ENCODE measurements at regions not wholly inside any gene's neighbourhood (a gene's known extent, or its start where the extent isn't known, plus 50 kb on each side); places are given as distances from the start of the nearest gene placed in this dataset.
"Not testable (repeated sequence)": the region's sequence is repeated elsewhere in the genome, so short reads cannot be mapped to it uniquely, and the experiment has no call there.

DNA sequence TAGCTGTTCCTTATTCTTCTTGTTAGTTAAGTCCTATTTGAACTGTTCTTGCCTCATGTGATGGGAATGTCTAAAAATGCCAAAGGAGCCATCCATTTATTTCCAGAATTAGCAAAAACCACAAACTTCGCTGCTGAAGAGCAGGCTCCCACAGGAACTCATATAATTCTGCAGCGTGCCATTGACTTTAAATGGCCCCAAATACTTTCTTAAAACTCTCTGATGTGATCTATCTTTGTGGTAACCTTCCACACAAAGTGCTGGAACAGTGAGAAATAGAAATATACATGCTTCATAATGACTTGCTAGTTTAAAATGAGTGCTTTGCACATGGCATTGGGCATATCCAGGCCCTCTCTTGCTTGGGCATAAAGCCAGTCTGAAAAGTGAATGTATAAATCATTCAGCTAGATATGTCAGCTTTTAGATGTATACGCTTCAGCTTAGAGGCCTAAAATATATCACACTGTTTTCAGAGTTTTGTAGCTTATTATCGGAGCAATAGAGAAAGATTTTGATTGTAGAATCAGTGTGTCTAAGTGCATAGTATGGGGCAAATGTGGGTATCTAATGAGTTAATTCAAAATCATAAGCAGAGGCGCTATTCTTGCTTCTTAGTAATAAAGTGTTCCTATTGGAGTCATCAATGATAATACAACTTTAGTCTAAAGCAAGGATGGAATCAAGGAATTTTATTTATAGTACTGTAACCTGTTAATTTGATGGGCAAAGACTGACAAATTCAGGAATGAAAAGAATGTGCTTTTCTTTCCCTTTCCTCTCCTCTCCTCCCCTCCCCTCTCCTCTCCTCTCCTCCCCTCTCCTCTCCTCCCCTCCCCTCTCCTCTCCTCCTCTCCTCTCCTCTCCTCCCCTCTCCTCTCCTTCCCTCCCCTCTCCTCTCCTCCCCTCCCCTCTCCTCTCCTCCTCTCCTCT lies 392.2 kb upstream of the ZFP42 start:
- peak; percentile 72 for DNase-seq (ENCODE audit: low read depth)

DNA sequence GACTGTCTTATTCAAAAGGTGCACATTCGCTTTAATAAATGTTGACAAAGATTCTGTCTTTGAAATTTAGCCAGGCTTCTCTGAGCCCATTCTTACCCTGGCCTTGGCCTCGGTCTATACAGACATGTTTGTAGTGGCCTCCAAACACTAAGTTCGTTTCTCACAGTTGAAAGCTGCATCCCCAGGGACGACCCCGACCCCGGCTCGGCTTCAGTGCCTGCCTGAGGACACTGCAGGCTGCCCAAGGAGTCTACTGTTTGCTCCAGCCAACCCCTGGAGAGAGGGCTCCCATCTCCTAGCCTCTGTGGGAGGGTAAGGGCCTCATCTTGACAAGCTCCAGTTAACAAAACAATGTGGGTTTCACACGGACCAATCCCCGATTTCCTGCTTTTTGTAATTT lies 390.6 kb upstream of the ZFP42 start:
- no peak for DNase-seq (ENCODE audit: low read depth)

DNA sequence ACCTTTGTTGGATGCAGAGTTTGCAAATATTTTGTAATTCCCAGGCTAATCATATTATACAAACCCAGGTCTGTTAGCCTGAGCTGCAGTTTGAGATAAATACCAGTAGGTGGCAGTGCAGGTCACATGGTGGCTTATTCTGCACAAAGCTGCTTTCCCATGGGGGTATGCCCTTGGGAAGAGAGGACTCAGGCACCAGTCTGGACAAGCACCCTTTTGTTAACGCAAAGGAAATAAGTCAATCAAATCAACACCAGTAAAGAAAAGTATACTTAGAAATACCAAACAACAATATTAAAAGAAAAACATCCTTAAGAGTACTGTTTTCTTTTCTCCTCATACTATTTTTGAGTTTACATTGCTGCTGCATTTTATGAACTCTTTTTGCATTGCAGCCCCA lies 389.0 kb upstream of the ZFP42 start:
- DNase-seq (ENCODE audit: low read depth) = no peak

DNA sequence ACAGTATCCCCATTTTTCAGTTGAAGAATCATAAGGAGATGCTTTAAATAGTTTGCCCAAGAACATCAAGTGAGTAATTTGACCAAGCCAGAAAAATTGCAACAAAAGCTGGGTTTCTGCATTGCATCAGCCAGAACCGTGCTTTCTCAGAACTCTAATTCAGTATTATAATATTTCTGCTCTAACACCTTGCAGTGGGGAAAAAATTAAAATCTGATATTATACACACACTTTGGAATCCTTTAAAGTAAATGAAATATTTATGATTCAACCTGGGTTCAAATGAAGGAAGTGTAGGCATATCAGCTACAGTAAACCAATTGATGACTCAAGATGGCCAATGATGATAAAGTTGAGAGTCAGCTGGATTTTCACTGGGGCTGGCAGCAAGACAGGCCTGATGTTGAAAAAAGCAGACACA lies 387.6 kb upstream of the ZFP42 start:
- peak; percentile 61 for DNase-seq (ENCODE audit: low read depth)

DNA sequence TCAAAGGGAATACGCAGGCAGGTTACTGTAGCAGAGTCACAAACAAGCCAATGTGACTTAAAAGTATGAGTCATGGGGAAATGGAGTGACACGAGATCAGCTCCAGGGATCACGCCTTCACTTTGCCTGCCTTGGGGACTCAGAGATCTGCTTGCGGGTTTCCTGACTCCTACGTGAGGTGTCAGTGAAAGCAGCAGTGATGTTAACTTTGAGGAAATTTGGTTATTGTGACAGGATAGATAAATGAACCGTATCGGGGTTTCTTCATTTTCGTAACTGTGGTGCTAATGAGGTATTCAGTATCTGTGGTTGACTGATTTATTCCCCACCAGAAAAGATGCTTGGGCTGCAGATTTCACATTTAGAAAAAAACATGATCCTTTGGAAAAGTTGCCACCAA lies 383.3 kb upstream of the ZFP42 start:
- DNase-seq (ENCODE audit: low read depth) = no peak

GRCh38 chr4:187613089-187613839 lies 382.3 kb upstream of the ZFP42 start:
- no peak for DNase-seq (ENCODE audit: low read depth)

- DNase-seq (ENCODE audit: low read depth) = no peak
Observed at GRCh38 chr4:187615972-187616371, 379.6 kb upstream of the ZFP42 start.

DNA sequence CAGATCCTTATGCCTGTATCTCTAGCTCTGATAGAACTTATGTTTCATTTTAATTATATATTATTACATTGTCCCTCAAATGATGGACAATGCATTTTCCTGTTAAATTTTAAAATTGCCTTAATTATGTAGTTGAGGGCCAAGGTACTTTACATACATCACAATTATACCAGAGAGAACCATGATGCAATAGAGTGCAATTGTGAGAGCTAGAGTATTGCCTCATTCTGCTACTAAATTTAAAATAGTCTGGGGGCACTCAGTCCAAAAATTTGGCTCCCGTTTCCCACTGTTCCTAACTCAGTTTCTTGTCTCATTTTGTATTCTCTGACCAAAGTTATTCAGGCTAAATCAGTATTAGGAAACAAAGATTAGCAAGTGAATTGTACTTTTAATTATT lies 378.5 kb upstream of the ZFP42 start:
- DNase-seq (ENCODE audit: low read depth) = no peak

DNA sequence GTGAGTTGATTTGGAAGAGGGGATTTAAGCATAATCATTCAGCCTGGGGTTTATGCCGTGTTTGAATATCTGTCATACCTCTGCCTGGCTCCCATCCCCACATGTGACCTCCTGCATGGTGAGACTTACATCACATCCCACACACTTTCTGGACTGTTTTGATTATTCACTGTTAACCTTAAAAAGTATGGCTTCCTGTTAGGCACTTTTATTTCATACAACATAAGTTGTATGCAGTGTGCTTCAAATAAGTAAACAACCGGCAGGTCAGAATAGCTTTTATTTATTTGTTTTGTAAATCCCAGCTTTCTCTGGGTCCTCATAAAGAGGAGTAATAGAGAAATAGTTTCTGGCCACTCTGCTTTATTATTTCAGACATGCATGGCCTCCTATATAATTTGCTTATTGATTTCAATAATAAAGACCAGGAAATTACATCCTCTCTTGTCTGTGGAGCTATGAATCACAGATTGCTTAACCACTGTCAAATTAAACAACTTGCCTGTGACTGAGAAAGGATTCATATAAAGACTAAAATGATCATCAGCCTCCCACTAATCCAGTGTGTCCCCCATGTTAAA lies 376.8 kb upstream of the ZFP42 start:
- DNase-seq (ENCODE audit: low read depth) = peak; percentile 46

- no peak for DNase-seq (ENCODE audit: low read depth)
Observed at GRCh38 chr4:187619319-187619718, 376.3 kb upstream of the ZFP42 start.

DNA sequence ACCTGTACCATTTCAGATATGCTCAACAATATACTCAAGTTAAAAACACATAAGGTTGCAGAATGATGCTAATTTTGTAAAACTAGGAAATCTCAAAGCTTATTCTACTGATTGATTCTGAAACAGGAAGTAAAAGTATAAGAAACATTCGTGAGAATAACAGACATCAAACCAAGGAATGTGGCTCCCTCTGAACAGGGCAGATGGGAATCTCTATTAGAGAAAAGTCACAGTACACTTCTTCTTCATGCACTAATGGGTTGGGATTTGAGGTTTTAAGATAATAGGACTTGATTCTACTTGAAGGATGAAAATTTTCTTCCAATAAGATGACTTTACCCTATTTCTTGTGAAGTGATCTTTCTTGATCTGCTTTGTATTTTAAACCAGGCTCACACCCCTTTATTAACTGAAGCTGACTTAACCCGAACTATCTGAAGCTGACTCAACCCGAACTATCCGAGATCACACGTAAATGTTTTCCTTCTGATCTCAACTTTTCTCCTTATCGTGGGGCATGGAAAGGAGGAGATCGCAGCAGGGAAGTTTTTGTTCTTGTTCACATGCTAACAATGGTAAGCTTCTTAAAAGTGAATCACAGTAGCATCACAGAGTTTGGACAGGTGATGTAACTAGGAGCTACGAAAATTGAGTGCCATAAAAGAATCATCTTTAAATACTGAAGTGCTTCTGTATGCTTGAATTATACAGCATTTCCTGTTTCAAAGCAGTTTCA lies 363.1 kb upstream of the ZFP42 start:
- DNase-seq (ENCODE audit: low read depth) = no peak

DNA sequence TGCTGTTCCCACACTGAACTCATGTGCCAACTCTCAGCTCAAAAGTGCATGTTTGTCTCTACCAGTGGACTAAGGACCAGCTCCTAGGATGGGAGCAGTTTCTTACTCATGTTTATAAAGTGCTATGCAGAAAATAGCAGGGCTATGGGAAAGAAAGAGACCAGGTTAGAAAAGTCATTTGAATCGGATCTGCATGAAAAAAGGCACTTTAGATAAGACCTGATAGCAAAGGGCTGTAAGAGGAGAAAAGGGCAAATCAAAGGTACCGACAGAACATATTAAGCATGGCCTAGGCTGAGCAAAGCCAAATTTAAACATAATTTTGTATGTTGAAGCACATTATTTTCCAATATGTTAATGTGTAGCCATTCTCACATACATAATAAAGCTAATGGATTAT lies 362.3 kb upstream of the ZFP42 start:
- no peak for DNase-seq (ENCODE audit: low read depth)

DNA sequence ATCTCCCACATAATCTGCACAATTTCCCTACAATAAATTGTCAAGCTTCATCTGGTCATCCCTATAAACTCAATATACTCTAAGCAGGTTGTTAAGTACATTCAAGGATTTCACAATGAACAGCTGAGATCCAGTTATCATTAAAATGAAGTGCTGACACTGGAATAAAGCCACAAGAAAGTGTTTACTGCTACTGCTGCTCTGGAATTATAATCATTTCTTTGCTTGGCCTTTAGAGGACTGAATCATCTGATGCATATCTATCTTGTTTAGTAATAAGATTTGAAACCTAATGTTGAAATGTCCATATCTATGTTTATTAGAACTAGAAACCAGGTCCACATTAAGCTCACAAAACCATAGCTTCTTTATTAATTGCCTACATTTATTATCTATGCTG lies 338.6 kb upstream of the ZFP42 start:
- no peak for DNase-seq (ENCODE audit: low read depth)

DNA sequence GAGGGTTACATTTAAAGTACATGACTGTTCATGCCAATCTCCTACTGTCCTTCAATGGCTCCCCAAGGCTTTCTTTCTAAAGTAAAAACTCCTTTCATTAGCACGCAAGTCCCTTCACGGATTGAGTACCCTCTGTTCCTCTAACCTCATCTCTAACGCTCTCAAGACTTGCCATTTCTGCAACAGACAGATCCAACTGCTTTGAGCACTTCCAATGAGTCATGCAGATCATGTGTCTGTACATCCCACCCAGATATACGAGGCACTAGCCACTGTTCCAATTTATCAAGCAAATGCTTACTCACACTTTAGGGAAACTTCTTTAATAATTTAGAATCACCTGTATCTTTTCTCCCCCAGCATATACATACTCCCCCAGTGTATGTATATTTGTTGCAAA lies 332.5 kb upstream of the ZFP42 start:
- no peak for DNase-seq (ENCODE audit: low read depth)

DNA sequence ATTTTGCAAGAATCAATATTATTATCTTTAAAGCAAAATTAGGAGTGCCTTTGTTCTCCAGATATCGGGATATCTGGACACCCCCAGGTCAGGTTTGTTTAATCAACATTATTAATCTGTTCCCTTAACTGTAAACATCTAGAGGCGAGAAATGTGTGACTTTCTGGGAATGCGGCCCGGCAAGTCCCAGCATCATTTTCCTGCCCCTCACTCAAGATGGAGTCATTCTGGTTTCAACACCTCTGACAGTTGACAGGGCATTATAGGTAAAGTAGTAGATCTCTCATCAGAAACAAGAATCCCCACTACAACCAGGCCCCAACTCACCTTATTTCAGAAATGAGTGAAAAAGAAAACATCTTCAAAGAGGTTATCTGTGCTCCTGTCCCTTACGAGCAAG lies 331.6 kb upstream of the ZFP42 start:
- DNase-seq (ENCODE audit: low read depth) = no peak

DNA sequence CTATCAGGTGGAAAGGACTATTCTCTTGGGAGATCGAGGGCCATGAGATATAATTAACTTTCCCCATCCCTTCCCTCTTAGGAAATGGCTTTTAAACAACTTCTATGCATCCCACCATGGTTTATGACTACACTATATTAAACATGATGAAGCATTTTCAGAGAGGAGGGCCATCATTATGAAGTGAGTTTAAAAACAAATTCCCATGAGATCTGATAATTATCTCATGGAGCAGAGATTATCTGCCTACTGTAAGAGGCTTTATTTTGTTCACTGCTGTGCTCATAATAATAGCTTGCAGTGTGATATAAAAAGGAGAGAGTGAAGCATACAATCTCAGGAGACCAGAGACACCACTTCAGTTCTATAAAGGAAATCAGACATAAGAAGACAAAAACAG lies 330.5 kb upstream of the ZFP42 start:
- DNase-seq (ENCODE audit: low read depth) = no peak

DNA sequence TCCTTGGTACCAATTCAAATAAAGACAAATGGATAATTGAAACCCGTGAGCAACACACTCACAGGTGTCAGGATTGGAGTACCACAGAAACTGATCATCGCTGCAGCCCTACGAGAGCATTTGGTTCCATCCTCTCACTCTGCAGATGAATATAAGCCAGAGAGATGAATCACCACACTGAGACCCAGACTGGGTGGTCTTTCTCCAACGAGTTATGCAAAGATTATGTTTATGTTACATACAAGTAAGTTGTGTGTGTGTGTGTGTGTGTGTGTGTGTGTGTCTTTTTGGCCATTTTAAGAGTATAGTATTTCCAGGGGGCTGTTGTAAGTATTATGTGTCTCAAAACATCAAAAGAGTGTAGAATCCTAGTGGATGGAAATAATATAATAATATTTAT lies 329.5 kb upstream of the ZFP42 start:
- DNase-seq (ENCODE audit: low read depth) = no peak

- no peak for DNase-seq (ENCODE audit: low read depth)
Observed at GRCh38 chr4:187666697-187667494, 328.7 kb upstream of the ZFP42 start.

DNA sequence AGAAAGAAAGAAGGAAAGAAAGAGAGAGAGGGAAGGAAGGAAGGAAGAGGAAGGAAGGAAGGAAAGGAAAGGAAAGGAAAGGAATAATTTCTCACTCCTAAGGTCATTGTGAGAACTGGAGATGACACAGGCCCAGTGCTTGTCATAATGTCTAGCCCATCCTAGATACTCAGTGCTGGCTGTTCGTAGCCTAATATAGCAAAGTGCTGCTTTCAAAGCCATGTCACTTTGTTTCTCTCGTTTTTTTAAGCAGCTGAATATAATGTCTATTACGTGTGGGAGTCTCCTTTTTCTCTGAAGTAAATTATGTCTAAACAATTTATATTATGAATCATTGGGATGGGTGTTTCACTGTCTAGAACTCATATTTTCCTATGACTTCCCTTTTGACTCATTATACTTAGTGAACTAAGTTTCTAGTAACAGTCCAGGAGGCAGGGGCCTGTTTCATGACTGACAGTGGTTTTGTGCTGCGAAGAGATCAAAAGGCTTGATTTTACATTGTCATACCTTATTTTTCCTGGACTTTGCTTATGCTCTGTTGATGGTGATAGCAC lies 327.0 kb upstream of the ZFP42 start:
- DNase-seq (ENCODE audit: low read depth) = no peak

DNA sequence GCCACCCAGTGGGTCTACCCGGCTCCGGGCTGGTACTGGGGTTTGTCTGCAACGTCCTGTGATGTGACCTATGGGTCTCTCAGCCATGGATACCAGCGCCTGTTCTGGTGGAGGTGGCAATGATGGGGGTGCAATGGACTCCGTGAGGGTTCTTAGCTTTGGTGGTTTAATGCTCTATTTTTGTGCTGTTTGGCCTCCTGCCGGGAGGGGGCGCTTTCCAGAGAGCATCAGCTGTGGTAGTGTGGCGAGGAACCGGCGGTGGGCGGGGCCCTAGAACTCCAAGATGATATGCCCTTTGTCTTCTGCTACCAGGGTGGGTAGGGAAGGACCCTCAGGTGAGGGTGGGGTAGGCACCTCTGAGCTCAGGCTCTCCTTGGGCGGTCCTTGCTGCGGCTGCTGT lies 324.1 kb upstream of the ZFP42 start:
- DNase-seq (ENCODE audit: low read depth) = not testable (repeated sequence)

DNA sequence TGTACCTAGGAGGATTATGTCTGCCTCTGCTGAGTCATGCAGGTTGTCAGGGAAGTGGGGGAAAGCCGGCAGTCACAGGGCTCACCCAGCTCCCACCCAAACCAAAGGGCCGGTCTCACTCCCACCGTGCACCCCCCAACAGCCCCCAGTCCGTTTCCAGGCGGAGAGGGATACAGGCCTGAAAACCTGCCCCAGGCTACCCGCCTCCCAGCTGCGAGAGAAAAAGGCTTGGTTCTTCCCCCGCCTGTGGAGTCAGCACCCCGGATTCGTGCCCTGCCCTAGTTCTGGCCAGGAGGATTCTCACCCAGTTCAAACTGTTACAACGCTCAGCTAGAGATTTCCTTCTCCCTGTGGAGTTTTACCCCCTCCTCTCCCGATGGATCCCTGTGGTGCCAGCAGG lies 323.6 kb upstream of the ZFP42 start:
- DNase-seq (ENCODE audit: low read depth) = not testable (repeated sequence)
